GM18858 (cell line): ENCODE measurements at regions not wholly inside any gene's neighbourhood (a gene's known extent, or its start where the extent isn't known, plus 50 kb on each side); places are given as distances from the start of the nearest gene placed in this dataset.
"Not testable (repeated sequence)": the region's sequence is repeated elsewhere in the genome, so short reads cannot be mapped to it uniquely, and the experiment has no call there.

Experiments used
- ATAC-seq: cut with Tn5 transposase; IDR thresholded peaks from one replicate; pipeline ENCODE4 v1.9.1; 2021; ENCODE audit not compliant: unreplicated experiment

GRCh38 chr2:208674919-208675318 is 268.3 kb downstream of the PTH2R start:
- no peak for ATAC-seq

- ATAC-seq = not testable (repeated sequence)
These were observed 279.3 kb downstream of the PTH2R start for GRCh38 chr2:208685929-208686328.

- no peak for ATAC-seq
These were observed 280.1 kb downstream of the PTH2R start for GRCh38 chr2:208686665-208687064.

GRCh38 chr2:208687720-208688119 is 281.1 kb downstream of the PTH2R start:
- not testable (repeated sequence) for ATAC-seq

GRCh38 chr2:208698114-208698513 is 291.5 kb downstream of the PTH2R start:
- ATAC-seq = no peak

- no peak for ATAC-seq
These were observed 301.9 kb downstream of the PTH2R start for GRCh38 chr2:208708486-208708885.

- ATAC-seq = no peak
These were observed 305.0 kb downstream of the PTH2R start for GRCh38 chr2:208711598-208711997.

- no peak for ATAC-seq
These were observed 306.6 kb downstream of the PTH2R start for GRCh38 chr2:208713066-208713745.

- no peak for ATAC-seq
These were observed 312.2 kb downstream of the PTH2R start for GRCh38 chr2:208718828-208719227.

- no peak for ATAC-seq
These were observed 316.1 kb downstream of the PTH2R start for GRCh38 chr2:208722731-208723130.

- ATAC-seq = no peak
These were observed 318.7 kb downstream of the PTH2R start for GRCh38 chr2:208725280-208725679.

- ATAC-seq = no peak
These were observed 319.6 kb downstream of the PTH2R start for GRCh38 chr2:208726242-208726641.

GRCh38 chr2:208751663-208752415 is 345.2 kb downstream of the PTH2R start:
- ATAC-seq = not testable (repeated sequence)

GRCh38 chr2:208757364-208757763 is 350.8 kb downstream of the PTH2R start:
- no peak for ATAC-seq

GRCh38 chr2:208773074-208773473 is 366.5 kb downstream of the PTH2R start:
- ATAC-seq = not testable (repeated sequence)

GRCh38 chr2:208781166-208781565 is 374.6 kb downstream of the PTH2R start:
- ATAC-seq = no peak

GRCh38 chr2:208782097-208782496 is 375.5 kb downstream of the PTH2R start:
- ATAC-seq = no peak

- ATAC-seq = no peak
These were observed 376.6 kb downstream of the PTH2R start for GRCh38 chr2:208783184-208783583.

GRCh38 chr2:208784774-208785173 is 378.2 kb downstream of the PTH2R start:
- ATAC-seq = not testable (repeated sequence)

- no peak for ATAC-seq
These were observed 384.7 kb downstream of the PTH2R start for GRCh38 chr2:208791257-208791656.

- ATAC-seq = no peak
These were observed 386.2 kb downstream of the PTH2R start for GRCh38 chr2:208792766-208793165.

- ATAC-seq = no peak
These were observed 386.8 kb downstream of the PTH2R start for GRCh38 chr2:208793434-208793833.
